Panc1 (cell line): ENCODE measurements at regions not wholly inside any gene's neighbourhood (a gene's known extent, or its start where the extent isn't known, plus 50 kb on each side); places are given as distances from the start of the nearest gene placed in this dataset.

ENCODE experiments used
- CTCF ChIP-seq: fragments of 450-650 bp; IDR thresholded peaks from 2 replicates; pipeline ENCODE4 v1.5.1; 2017; ENCODE audit warnings: mild to moderate bottlenecking
- POLR2AphosphoS5 ChIP-seq: IDR thresholded peaks from 2 replicates; pipeline ENCODE4 v1.6.1; 2012; ENCODE audit warnings: mild to moderate bottlenecking, low read depth, low read length, moderate library complexity
- SIN3A ChIP-seq: IDR thresholded peaks from 2 replicates; pipeline ENCODE4 v1.6.1; 2012; ENCODE audit warnings: low read depth, mild to moderate bottlenecking, low read length, moderate library complexity, borderline replicate concordance; ENCODE audit not compliant: insufficient read depth
- TF ChIP-seq, protein P1 (sequence below), 2 experiments: IDR thresholded peaks; 2 replicates each; pipeline ENCODE4 v1.6.1; 2011 to 2012; ENCODE audit warnings: low read depth in 2 of 2, control low read depth in 1 of 2, low read length in 1 of 2, mild to moderate bottlenecking in 1 of 2, moderate library complexity in 1 of 2; ENCODE audit not compliant: insufficient read depth in 1 of 2

GRCh38 chr15:96418146-96418545 is 87.6 kb downstream of the NR2F2 start:
- no peak for TF ChIP-seq CTCF
- TF ChIP-seq POLR2AphosphoS5 = no peak
- TF ChIP-seq SIN3A = no peak
- TF ChIP-seq, protein P1, sequence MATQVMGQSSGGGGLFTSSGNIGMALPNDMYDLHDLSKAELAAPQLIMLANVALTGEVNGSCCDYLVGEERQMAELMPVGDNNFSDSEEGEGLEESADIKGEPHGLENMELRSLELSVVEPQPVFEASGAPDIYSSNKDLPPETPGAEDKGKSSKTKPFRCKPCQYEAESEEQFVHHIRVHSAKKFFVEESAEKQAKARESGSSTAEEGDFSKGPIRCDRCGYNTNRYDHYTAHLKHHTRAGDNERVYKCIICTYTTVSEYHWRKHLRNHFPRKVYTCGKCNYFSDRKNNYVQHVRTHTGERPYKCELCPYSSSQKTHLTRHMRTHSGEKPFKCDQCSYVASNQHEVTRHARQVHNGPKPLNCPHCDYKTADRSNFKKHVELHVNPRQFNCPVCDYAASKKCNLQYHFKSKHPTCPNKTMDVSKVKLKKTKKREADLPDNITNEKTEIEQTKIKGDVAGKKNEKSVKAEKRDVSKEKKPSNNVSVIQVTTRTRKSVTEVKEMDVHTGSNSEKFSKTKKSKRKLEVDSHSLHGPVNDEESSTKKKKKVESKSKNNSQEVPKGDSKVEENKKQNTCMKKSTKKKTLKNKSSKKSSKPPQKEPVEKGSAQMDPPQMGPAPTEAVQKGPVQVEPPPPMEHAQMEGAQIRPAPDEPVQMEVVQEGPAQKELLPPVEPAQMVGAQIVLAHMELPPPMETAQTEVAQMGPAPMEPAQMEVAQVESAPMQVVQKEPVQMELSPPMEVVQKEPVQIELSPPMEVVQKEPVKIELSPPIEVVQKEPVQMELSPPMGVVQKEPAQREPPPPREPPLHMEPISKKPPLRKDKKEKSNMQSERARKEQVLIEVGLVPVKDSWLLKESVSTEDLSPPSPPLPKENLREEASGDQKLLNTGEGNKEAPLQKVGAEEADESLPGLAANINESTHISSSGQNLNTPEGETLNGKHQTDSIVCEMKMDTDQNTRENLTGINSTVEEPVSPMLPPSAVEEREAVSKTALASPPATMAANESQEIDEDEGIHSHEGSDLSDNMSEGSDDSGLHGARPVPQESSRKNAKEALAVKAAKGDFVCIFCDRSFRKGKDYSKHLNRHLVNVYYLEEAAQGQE (IDR thresholded peaks at IDR 0.05; ENCODE audit: insufficient read depth in 1 of 2, low read depth in 2 of 2, low read length in 1 of 2) = no peak
